ENCODE measurements at regions not wholly inside any gene's neighbourhood (a gene's known extent, or its start where the extent isn't known, plus 50 kb on each side); places are given as distances from the start of the nearest gene placed in this dataset.

DNA sequence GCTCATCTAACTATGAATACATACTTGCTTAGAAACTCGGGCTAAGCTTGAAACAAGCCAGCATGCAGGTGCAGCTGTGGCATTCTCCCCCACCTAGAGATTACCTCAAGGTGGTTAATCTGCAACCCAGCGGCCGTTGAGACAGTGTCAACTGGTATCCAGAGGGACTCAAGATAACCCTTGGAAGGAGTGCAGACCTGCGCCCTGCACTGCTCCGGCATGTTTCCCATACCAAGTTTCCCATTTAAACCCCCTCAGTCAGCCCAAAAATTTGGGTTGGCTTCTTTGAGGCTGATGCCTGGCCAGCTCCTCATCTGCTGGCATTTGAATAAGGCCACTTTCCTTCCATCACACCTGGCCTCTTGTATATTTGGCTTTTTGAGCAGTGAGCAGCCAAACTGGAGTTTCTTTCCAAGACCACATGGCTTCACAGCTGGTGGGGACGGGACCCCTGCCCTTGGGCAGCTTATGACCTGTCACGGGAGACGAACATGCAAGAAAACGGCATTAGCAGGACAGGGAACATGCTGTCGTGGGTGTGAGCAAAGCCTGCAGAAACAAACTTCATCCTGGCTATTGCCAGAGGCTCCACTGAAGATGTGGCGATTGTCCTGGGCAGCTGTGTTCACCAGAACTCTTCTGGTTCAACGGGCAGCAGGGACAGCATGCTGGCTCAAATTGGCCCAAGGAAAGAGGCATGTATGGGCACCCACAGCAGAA lies 98.2 kb downstream of the PLXNA1 start:
- no peak for TF ChIP-seq GATA2 (IDR thresholded peaks at IDR 0.05; ENCODE audit: low read depth, low read length)
- no peak for TF ChIP-seq GATA3 (IDR thresholded peaks at IDR 0.05; ENCODE audit: low read depth, low read length)
